ENCODE measurements at regions not wholly inside any gene's neighbourhood (a gene's known extent, or its start where the extent isn't known, plus 50 kb on each side); places are given as distances from the start of the nearest gene placed in this dataset.

- Mint-ChIP-seq H3K27ac (no peak overlapping the region), H3K4me3 (no peak overlapping the region), H3K4me1 (no peaks in the 10 kb centered on the region), H3K27me3 (no peaks in the 10 kb centered on the region), H3K36me3 (ENCODE audit: low read depth) (no peaks in the 10 kb centered on the region), H3K9me3 (no peaks in the 10 kb centered on the region)
- POLR2A ChIA-PET = no interaction called here
- CTCF ChIA-PET = no interaction called here
- DNase-seq = no peak
These were observed 80.0 kb upstream of the CACNA2D3 start for GRCh38 chr3:54042259-54042823.

GRCh38 chr3:54040476-54040875 is 81.9 kb upstream of the CACNA2D3 start:
- DNase-seq = no peak
- Mint-ChIP-seq H3K27ac (no peak overlapping the region), H3K9me3 (no peaks in the 10 kb centered on the region), H3K27me3 (no peaks in the 10 kb centered on the region), H3K36me3 (ENCODE audit: low read depth) (no peaks in the 10 kb centered on the region), H3K4me3 (no peak overlapping the region), H3K4me1 (no peaks in the 10 kb centered on the region)
- POLR2A ChIA-PET = no interaction called here
- CTCF ChIA-PET = no interaction called here

GRCh38 chr3:54038391-54038790 is 84.0 kb upstream of the CACNA2D3 start:
- Mint-ChIP-seq H3K36me3 (ENCODE audit: low read depth) (no peaks in the 10 kb centered on the region), H3K27me3 (no peaks in the 10 kb centered on the region), H3K4me1 (no peaks in the 10 kb centered on the region), H3K27ac (no peak overlapping the region), H3K9me3 (no peaks in the 10 kb centered on the region), H3K4me3 (no peak overlapping the region)
- DNase-seq = no peak
- ChIA-PET POLR2A (no interaction called here), CTCF (no interaction called here)

GRCh38 chr3:54036543-54036942 is 85.8 kb upstream of the CACNA2D3 start:
- no peak overlapping the region for H3K4me3 Mint-ChIP-seq
- no peak overlapping the region for H3K27ac Mint-ChIP-seq
- H3K9me3 Mint-ChIP-seq = no peaks in the 10 kb centered on the region
- ChIA-PET CTCF (no interaction called here), POLR2A (no interaction called here)
- H3K36me3 Mint-ChIP-seq (ENCODE audit: low read depth) = no peaks in the 10 kb centered on the region
- H3K4me1 Mint-ChIP-seq = no peaks in the 10 kb centered on the region
- DNase-seq = no peak
- no peaks in the 10 kb centered on the region for H3K27me3 Mint-ChIP-seq

- POLR2A ChIA-PET = no interaction called here
- H3K36me3 Mint-ChIP-seq (ENCODE audit: low read depth) = no peaks in the 10 kb centered on the region
- no peak overlapping the region for H3K27ac Mint-ChIP-seq
- CTCF ChIA-PET = no interaction called here
- no peaks in the 10 kb centered on the region for H3K4me1 Mint-ChIP-seq
- no peak overlapping the region for H3K4me3 Mint-ChIP-seq
- no peaks in the 10 kb centered on the region for H3K9me3 Mint-ChIP-seq
- H3K27me3 Mint-ChIP-seq = no peaks in the 10 kb centered on the region
- no peak for DNase-seq
These were observed 87.4 kb upstream of the CACNA2D3 start for GRCh38 chr3:54034971-54035370.

- DNase-seq = no peak
- H3K27me3 Mint-ChIP-seq = no peaks in the 10 kb centered on the region
- no peak overlapping the region for H3K27ac Mint-ChIP-seq
- ChIA-PET POLR2A (no interaction called here), CTCF (no interaction called here)
- no peak overlapping the region for H3K4me3 Mint-ChIP-seq
- no peaks in the 10 kb centered on the region for H3K36me3 Mint-ChIP-seq (ENCODE audit: low read depth)
- no peaks in the 10 kb centered on the region for H3K9me3 Mint-ChIP-seq
- H3K4me1 Mint-ChIP-seq = no peaks in the 10 kb centered on the region
These were observed 88.6 kb upstream of the CACNA2D3 start for GRCh38 chr3:54033761-54034160.

- no peaks in the 10 kb centered on the region for H3K4me1 Mint-ChIP-seq
- CTCF ChIA-PET = no interaction called here
- POLR2A ChIA-PET = no interaction called here
- H3K4me3 Mint-ChIP-seq = no peak overlapping the region
- DNase-seq = no peak
- no peaks in the 10 kb centered on the region for H3K27me3 Mint-ChIP-seq
- no peak overlapping the region for H3K27ac Mint-ChIP-seq
- H3K9me3 Mint-ChIP-seq = no peaks in the 10 kb centered on the region
- no peaks in the 10 kb centered on the region for H3K36me3 Mint-ChIP-seq (ENCODE audit: low read depth)
These were observed 89.8 kb upstream of the CACNA2D3 start for GRCh38 chr3:54032598-54032997.

- H3K36me3 Mint-ChIP-seq (ENCODE audit: low read depth) = no peaks in the 10 kb centered on the region
- no peaks in the 10 kb centered on the region for H3K4me1 Mint-ChIP-seq
- no peak overlapping the region for H3K27ac Mint-ChIP-seq
- H3K9me3 Mint-ChIP-seq = no peaks in the 10 kb centered on the region
- H3K27me3 Mint-ChIP-seq = no peaks in the 10 kb centered on the region
- ChIA-PET CTCF (no interaction called here), POLR2A (no interaction called here)
- H3K4me3 Mint-ChIP-seq = no peak overlapping the region
- no peak for DNase-seq
These were observed 94.0 kb upstream of the CACNA2D3 start for GRCh38 chr3:54028372-54028771.

- H3K4me1 Mint-ChIP-seq = no peaks in the 10 kb centered on the region
- DNase-seq = no peak
- H3K4me3 Mint-ChIP-seq = no peak overlapping the region
- no peak overlapping the region for H3K27ac Mint-ChIP-seq
- H3K36me3 Mint-ChIP-seq (ENCODE audit: low read depth) = no peaks in the 10 kb centered on the region
- no peaks in the 10 kb centered on the region for H3K27me3 Mint-ChIP-seq
- POLR2A ChIA-PET = no interaction called here
- no peaks in the 10 kb centered on the region for H3K9me3 Mint-ChIP-seq
- CTCF ChIA-PET = no interaction called here
These were observed 95.8 kb upstream of the CACNA2D3 start for GRCh38 chr3:54026543-54026942.

- POLR2A ChIA-PET = no interaction called here
- no peak for DNase-seq
- Mint-ChIP-seq H3K36me3 (ENCODE audit: low read depth) (no peaks in the 10 kb centered on the region), H3K27ac (no peak overlapping the region), H3K27me3 (peaks cover 3% of the 10 kb centered on the region), H3K9me3 (peaks cover 8% of the 10 kb centered on the region), H3K4me1 (no peaks in the 10 kb centered on the region), H3K4me3 (no peak overlapping the region)
- CTCF ChIA-PET = no interaction called here
These were observed 101.3 kb upstream of the CACNA2D3 start for GRCh38 chr3:54021071-54021470.

GRCh38 chr3:54020436-54020835 is 101.9 kb upstream of the CACNA2D3 start:
- Mint-ChIP-seq H3K27me3 (peaks cover 3% of the 10 kb centered on the region), H3K36me3 (ENCODE audit: low read depth) (no peaks in the 10 kb centered on the region), H3K27ac (no peak overlapping the region), H3K4me1 (no peaks in the 10 kb centered on the region), H3K9me3 (peaks cover 8% of the 10 kb centered on the region), H3K4me3 (no peak overlapping the region)
- no peak for DNase-seq
- POLR2A ChIA-PET = no interaction called here
- CTCF ChIA-PET = no interaction called here

- Mint-ChIP-seq H3K4me1 (no peaks in the 10 kb centered on the region), H3K36me3 (ENCODE audit: low read depth) (no peaks in the 10 kb centered on the region), H3K27me3 (no peaks in the 10 kb centered on the region), H3K27ac (no peak overlapping the region), H3K9me3 (peaks cover 8% of the 10 kb centered on the region), H3K4me3 (no peak overlapping the region)
- CTCF ChIA-PET = no interaction called here
- POLR2A ChIA-PET = no interaction called here
- DNase-seq = no peak
These were observed 108.3 kb upstream of the CACNA2D3 start for GRCh38 chr3:54014067-54014466.

- Mint-ChIP-seq H3K36me3 (ENCODE audit: low read depth) (no peaks in the 10 kb centered on the region), H3K4me1 (no peaks in the 10 kb centered on the region), H3K4me3 (no peak overlapping the region), H3K9me3 (no peaks in the 10 kb centered on the region), H3K27me3 (no peaks in the 10 kb centered on the region), H3K27ac (no peak overlapping the region)
- ChIA-PET POLR2A (interaction anchor here (0.6 kb wide), 1 partner anchor 821 kb away, joined by 3 read pairs; no protein-coding TSS in a partner anchor), CTCF (no interaction called here)
- no peak for DNase-seq
These were observed 113.6 kb upstream of the CACNA2D3 start for GRCh38 chr3:54008744-54009143.

- CTCF ChIA-PET = no interaction called here
- no peaks in the 10 kb centered on the region for H3K4me1 Mint-ChIP-seq
- H3K9me3 Mint-ChIP-seq = no peaks in the 10 kb centered on the region
- DNase-seq = no peak
- no peak overlapping the region for H3K27ac Mint-ChIP-seq
- no peak overlapping the region for H3K4me3 Mint-ChIP-seq
- no peaks in the 10 kb centered on the region for H3K36me3 Mint-ChIP-seq (ENCODE audit: low read depth)
- H3K27me3 Mint-ChIP-seq = no peaks in the 10 kb centered on the region
- POLR2A ChIA-PET = no interaction called here
These were observed 114.3 kb upstream of the CACNA2D3 start for GRCh38 chr3:54008099-54008498.

GRCh38 chr3:54004335-54004734 is 112.7 kb upstream of the SELENOK start:
- no peak overlapping the region for H3K27ac Mint-ChIP-seq
- no peaks in the 10 kb centered on the region for H3K9me3 Mint-ChIP-seq
- H3K36me3 Mint-ChIP-seq (ENCODE audit: low read depth) = no peaks in the 10 kb centered on the region
- DNase-seq = no peak
- no peak overlapping the region for H3K4me3 Mint-ChIP-seq
- ChIA-PET CTCF (no interaction called here), POLR2A (no interaction called here)
- no peaks in the 10 kb centered on the region for H3K4me1 Mint-ChIP-seq
- no peaks in the 10 kb centered on the region for H3K27me3 Mint-ChIP-seq
